HEK293 (cell line): ENCODE measurements at regions not wholly inside any gene's neighbourhood (a gene's known extent, or its start where the extent isn't known, plus 50 kb on each side); places are given as distances from the start of the nearest gene placed in this dataset.

Experiments used
- CTCF ChIA-PET: fragments of 350-600 bp; formaldehyde crosslinking; extraction: SDS; loops from one replicate; lab custom pipeline; 2021; ENCODE audit warnings: antibody characterized with exemption; lab: Yijun Ruan, JAX
- POLR2A ChIA-PET: fragments of 300-600 bp; formaldehyde crosslinking; extraction: SDS; loops from one replicate; lab custom pipeline; 2020; ENCODE audit warnings: antibody characterized with exemption, inconsistent platforms; lab: Yijun Ruan, JAX
- H3K27ac ChIP-seq: fragments of 200-500 bp; sonication (Bioruptor generic); 2 replicates; pipeline ENCODE4 v1.5.1; 2014; ENCODE audit warnings: low read depth, low read length, control low read depth, inconsistent platforms; ENCODE audit errors: extremely low read depth
- H3K36me3 ChIP-seq, 2 experiments: fragments of 200-500 bp in 1 of 2; sonication (Bioruptor generic) in 1 of 2; 1 replicate in 1 of 2; 2 replicates in 1 of 2; pipeline ENCODE4 v1.5.1; 2014 to 2017; ENCODE audit warnings: inconsistent platforms in 2 of 2, low read length in 2 of 2; ENCODE audit not compliant: control insufficient read depth in 2 of 2, insufficient read depth in 1 of 2
- H3K4me1 ChIP-seq: fragments of 200-500 bp; sonication (Bioruptor generic); 2 replicates; pipeline ENCODE4 v1.5.1; 2014; ENCODE audit warnings: mild to moderate bottlenecking, low read length, inconsistent platforms; ENCODE audit not compliant: control insufficient read depth, insufficient read depth
- H3K4me3 ChIP-seq: 2 replicates; pipeline ENCODE4 v1.5.1; 2011; ENCODE audit warnings: low read depth, mild to moderate bottlenecking, control low read depth, low read length, moderate library complexity
- H3K9me3 ChIP-seq: fragments of 200-500 bp; sonication (Bioruptor generic); 2 replicates; pipeline ENCODE4 v1.5.1; 2014; ENCODE audit warnings: low read depth, low read length, inconsistent platforms; ENCODE audit not compliant: control insufficient read depth, insufficient read depth
- FEZF1 ChIP-seq: fragments of 450-650 bp; formaldehyde crosslinking; IDR thresholded peaks from 2 replicates; pipeline ENCODE4 v1.5.1; 2016; ENCODE audit warnings: missing biosample characterization, missing genetic modification characterization
- IKZF3 ChIP-seq: fragments of 450-650 bp; IDR thresholded peaks from 2 replicates; pipeline ENCODE4 v1.5.0; 2018; ENCODE audit warnings: missing biosample characterization, mild to moderate bottlenecking, missing genetic modification characterization, moderate library complexity
- SP2 ChIP-seq: fragments of 450-650 bp; formaldehyde crosslinking; IDR thresholded peaks from 2 replicates; pipeline ENCODE4 v1.5.1; 2016; ENCODE audit warnings: missing biosample characterization, missing genetic modification characterization
- SP3 ChIP-seq: fragments of 450-650 bp; formaldehyde crosslinking; IDR thresholded peaks from 2 replicates; pipeline ENCODE4 v1.5.1; 2016; ENCODE audit warnings: missing biosample characterization, missing genetic modification characterization
- TCF7L2 ChIP-seq: IDR thresholded peaks from 2 replicates; pipeline ENCODE4 v1.6.1; 2011; ENCODE audit warnings: low read depth, mild to moderate bottlenecking, inconsistent platforms, low read length, moderate library complexity, borderline replicate concordance
- ZBTB49 ChIP-seq: fragments of 450-650 bp; formaldehyde crosslinking; IDR thresholded peaks from 2 replicates; pipeline ENCODE4 v1.5.1; 2016; ENCODE audit warnings: missing biosample characterization, missing genetic modification characterization, low read depth
- ZBTB8A ChIP-seq: fragments of 450-650 bp; formaldehyde crosslinking; IDR thresholded peaks from 2 replicates; pipeline ENCODE4 v1.5.1; 2016; ENCODE audit warnings: missing biosample characterization, missing genetic modification characterization
- ZNF10 ChIP-seq: fragments of 450-650 bp; formaldehyde crosslinking; IDR thresholded peaks from 2 replicates; pipeline ENCODE4 v1.5.1; 2017; ENCODE audit warnings: missing biosample characterization, missing genetic modification characterization
- ZNF132 ChIP-seq: fragments of 450-650 bp; formaldehyde crosslinking; IDR thresholded peaks from 2 replicates; pipeline ENCODE4 v1.5.1; 2017; ENCODE audit warnings: missing biosample characterization, missing genetic modification characterization, borderline replicate concordance
- ZNF169 ChIP-seq: fragments of 450-650 bp; formaldehyde crosslinking; IDR thresholded peaks from 2 replicates; pipeline ENCODE4 v1.5.1; 2016; ENCODE audit warnings: missing biosample characterization, missing genetic modification characterization
- ZNF184 ChIP-seq: fragments of 450-650 bp; IDR thresholded peaks from 2 replicates; pipeline ENCODE4 v1.5.1; 2018; ENCODE audit warnings: missing biosample characterization, mild to moderate bottlenecking, missing genetic modification characterization
- ZNF239 ChIP-seq: fragments of 450-650 bp; formaldehyde crosslinking; IDR thresholded peaks from 2 replicates; pipeline ENCODE4 v1.5.1; 2016; ENCODE audit warnings: missing biosample characterization, missing genetic modification characterization
- ZNF48 ChIP-seq: fragments of 450-650 bp; formaldehyde crosslinking; IDR thresholded peaks from 2 replicates; pipeline ENCODE4 v1.5.1; 2016; ENCODE audit warnings: missing biosample characterization, missing genetic modification characterization
- ZNF501 ChIP-seq: fragments of 450-650 bp; formaldehyde crosslinking; IDR thresholded peaks from 2 replicates; pipeline ENCODE4 v1.5.1; 2016; ENCODE audit warnings: missing biosample characterization, missing genetic modification characterization
- ZNF561 ChIP-seq: fragments of 450-650 bp; IDR thresholded peaks from 2 replicates; pipeline ENCODE4 v1.5.1; 2018; ENCODE audit warnings: missing biosample characterization, missing genetic modification characterization, borderline replicate concordance
- ZNF610 ChIP-seq: fragments of 450-650 bp; formaldehyde crosslinking; IDR thresholded peaks from 2 replicates; pipeline ENCODE4 v1.5.1; 2016; ENCODE audit warnings: missing biosample characterization, missing genetic modification characterization, borderline replicate concordance
- ZNF660 ChIP-seq: fragments of 450-650 bp; IDR thresholded peaks from 2 replicates; pipeline ENCODE4 v1.5.1; 2018; ENCODE audit warnings: missing biosample characterization, mild to moderate bottlenecking, missing genetic modification characterization
- ZSCAN23 ChIP-seq: fragments of 450-650 bp; formaldehyde crosslinking; IDR thresholded peaks from 2 replicates; pipeline ENCODE4 v1.5.1; 2016; ENCODE audit warnings: missing biosample characterization, missing genetic modification characterization
- TF ChIP-seq, protein P1 (sequence below): fragments of 450-650 bp; formaldehyde crosslinking; IDR thresholded peaks from 2 replicates; pipeline ENCODE4 v1.5.1; 2016; ENCODE audit warnings: missing biosample characterization, missing genetic modification characterization
- TF ChIP-seq, protein P2 (sequence below): fragments of 450-650 bp; formaldehyde crosslinking; IDR thresholded peaks from 2 replicates; pipeline ENCODE4 v1.5.1; 2017; ENCODE audit warnings: missing biosample characterization, missing genetic modification characterization

DNA sequence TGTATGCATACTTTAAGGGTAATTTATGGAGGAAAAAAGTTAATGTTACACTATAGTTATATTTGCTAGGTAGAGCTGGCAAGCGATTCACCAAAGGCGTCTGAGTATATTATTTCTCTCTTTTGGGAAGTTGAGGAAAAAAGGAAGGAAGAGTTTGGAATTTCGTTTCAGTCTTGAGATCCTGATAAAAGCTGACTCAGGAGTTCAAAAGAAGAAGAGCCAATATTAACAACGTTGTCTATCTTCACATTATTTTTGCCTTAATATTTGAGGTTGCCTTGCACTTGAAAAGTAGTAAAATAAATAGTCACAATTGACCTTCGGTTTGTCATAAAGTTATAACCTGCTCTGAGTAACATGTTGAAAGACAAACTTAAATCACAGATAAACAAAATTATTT, 888.6 kb downstream of the KCNJ2 start:
- no peak overlapping the region for H3K27ac ChIP-seq
- no peaks in the 10 kb centered on the region for H3K4me1 ChIP-seq
- H3K9me3 ChIP-seq = no peaks in the 10 kb centered on the region; the same call in 1 of the 2 replicates
- H3K36me3 ChIP-seq = no peaks in the 10 kb centered on the region
- POLR2A ChIA-PET = no interaction called here
- H3K4me3 ChIP-seq = no peak overlapping the region
- CTCF ChIA-PET = no interaction called here
- TF ChIP-seq, protein P1, sequence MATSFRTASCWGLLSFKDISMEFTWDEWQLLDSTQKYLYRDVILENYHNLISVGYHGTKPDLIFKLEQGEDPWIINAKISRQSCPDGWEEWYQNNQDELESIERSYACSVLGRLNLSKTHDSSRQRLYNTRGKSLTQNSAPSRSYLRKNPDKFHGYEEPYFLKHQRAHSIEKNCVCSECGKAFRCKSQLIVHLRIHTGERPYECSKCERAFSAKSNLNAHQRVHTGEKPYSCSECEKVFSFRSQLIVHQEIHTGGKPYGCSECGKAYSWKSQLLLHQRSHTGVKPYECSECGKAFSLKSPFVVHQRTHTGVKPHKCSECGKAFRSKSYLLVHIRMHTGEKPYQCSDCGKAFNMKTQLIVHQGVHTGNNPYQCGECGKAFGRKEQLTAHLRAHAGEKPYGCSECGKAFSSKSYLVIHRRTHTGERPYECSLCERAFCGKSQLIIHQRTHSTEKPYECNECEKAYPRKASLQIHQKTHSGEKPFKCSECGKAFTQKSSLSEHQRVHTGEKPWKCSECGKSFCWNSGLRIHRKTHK = no peak
- TF ChIP-seq ZBTB49 (no peak), ZNF169 (tag by site-specific recombination) (no peak), ZNF610 (no peak), ZNF10 (tag by site-specific recombination) (no peak), ZNF239 (tag by site-specific recombination) (no peak), SP3 (tag by site-specific recombination) (no peak), ZSCAN23 (tag by site-specific recombination) (no peak), ZNF501 (tag by site-specific recombination) (no peak), ZNF132 (tag by site-specific recombination) (no peak), SP2 (tag by site-specific recombination) (no peak)

DNA sequence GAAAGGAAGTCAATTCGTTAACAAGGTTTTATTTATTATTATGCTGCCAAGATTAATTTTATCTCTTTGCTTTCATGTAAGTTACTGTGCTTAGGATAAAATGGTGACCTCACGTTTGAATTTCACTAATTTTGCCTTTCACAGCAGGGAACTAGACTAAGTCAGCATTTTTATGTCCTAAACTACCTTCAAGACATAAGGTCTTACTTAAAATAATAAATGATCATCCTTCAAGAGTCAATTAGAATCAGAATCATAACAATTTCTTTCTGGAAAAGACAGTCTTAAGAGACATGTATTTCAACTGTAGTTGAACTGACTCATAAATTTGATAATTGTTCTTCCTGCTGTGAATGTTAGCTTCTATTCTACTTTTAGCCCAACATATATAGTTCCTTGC, 893.8 kb downstream of the KCNJ2 start:
- no peaks in the 10 kb centered on the region; the same call in 1 of the 2 replicates for H3K9me3 ChIP-seq
- H3K36me3 ChIP-seq = no peaks in the 10 kb centered on the region
- no peak overlapping the region for H3K27ac ChIP-seq
- no peaks in the 10 kb centered on the region for H3K4me1 ChIP-seq
- CTCF ChIA-PET = no interaction called here
- TF ChIP-seq ZNF660 (no peak), ZBTB8A (tag by site-specific recombination) (0 out of 2 replicates have a peak, but pooled peaks have one; percentile 13), FEZF1 (peak; percentile 73), TCF7L2 (peak; percentile 65; the same call in 1 of the 2 replicates), ZNF561 (tag by site-specific recombination) (no peak), IKZF3 (0 out of 2 replicates have a peak, but pooled peaks have one; percentile 1), ZNF48 (no peak), ZNF184 (no peak)
- TF ChIP-seq, protein P2, sequence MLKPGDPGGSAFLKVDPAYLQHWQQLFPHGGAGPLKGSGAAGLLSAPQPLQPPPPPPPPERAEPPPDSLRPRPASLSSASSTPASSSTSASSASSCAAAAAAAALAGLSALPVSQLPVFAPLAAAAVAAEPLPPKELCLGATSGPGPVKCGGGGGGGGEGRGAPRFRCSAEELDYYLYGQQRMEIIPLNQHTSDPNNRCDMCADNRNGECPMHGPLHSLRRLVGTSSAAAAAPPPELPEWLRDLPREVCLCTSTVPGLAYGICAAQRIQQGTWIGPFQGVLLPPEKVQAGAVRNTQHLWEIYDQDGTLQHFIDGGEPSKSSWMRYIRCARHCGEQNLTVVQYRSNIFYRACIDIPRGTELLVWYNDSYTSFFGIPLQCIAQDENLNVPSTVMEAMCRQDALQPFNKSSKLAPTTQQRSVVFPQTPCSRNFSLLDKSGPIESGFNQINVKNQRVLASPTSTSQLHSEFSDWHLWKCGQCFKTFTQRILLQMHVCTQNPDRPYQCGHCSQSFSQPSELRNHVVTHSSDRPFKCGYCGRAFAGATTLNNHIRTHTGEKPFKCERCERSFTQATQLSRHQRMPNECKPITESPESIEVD = peak; percentile 59; the same call in 1 of the 2 replicates
- POLR2A ChIA-PET = no interaction called here
- H3K4me3 ChIP-seq = no peak overlapping the region
